ENCODE measurements at regions not wholly inside any gene's neighbourhood (a gene's known extent, or its start where the extent isn't known, plus 50 kb on each side); places are given as distances from the start of the nearest gene placed in this dataset.

- TF ChIP-seq, protein P1, sequence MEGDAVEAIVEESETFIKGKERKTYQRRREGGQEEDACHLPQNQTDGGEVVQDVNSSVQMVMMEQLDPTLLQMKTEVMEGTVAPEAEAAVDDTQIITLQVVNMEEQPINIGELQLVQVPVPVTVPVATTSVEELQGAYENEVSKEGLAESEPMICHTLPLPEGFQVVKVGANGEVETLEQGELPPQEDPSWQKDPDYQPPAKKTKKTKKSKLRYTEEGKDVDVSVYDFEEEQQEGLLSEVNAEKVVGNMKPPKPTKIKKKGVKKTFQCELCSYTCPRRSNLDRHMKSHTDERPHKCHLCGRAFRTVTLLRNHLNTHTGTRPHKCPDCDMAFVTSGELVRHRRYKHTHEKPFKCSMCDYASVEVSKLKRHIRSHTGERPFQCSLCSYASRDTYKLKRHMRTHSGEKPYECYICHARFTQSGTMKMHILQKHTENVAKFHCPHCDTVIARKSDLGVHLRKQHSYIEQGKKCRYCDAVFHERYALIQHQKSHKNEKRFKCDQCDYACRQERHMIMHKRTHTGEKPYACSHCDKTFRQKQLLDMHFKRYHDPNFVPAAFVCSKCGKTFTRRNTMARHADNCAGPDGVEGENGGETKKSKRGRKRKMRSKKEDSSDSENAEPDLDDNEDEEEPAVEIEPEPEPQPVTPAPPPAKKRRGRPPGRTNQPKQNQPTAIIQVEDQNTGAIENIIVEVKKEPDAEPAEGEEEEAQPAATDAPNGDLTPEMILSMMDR (IDR thresholded peaks at IDR 0.05; ENCODE audit: low read depth, low read length), result no peak
Observed at GRCh38 chr12:85741046-85741445, 95.2 kb downstream of the RASSF9 start.

DNA sequence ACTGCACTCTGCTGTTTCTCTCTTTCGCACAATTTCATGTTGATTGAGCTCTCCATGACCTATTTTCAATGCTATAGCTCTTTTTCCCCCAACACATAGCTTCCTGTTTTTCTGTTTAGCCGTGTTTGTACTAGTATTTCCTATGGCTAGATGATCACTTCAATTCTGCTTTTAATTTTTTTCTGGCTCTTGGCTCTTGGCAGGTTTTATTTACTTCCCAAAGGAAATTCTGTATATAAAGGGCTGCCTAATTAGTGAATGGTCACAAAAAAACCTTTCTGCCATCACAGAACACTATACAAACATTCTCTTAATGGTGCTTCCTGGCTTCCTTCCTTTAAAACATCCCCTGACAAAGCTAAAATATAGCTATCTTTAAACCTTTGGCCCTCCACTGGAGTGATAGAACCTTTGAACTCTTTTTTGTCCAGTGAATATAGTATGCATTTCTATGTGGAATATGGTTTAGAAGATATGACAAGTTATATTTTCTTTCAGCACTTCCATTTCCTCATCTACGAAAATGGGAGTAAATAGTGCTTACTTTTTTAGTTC, 88.2 kb downstream of the RASSF9 start:
- TF ChIP-seq, protein P1 (IDR thresholded peaks at IDR 0.05; ENCODE audit: low read depth, low read length), result no peak
- DNase-seq (ENCODE audit: extremely low read depth, low read depth), result no peak

More at GRCh38 chr12:85741046-85741445, 95.2 kb downstream of the RASSF9 start:
- DNase-seq (ENCODE audit: extremely low read depth, low read depth), result no peak
